T-cell (primary cell): ENCODE measurements at regions not wholly inside any gene's neighbourhood (a gene's known extent, or its start where the extent isn't known, plus 50 kb on each side); places are given as distances from the start of the nearest gene placed in this dataset.

Experiments used
- ATAC-seq, 4 experiments: fragments of 200-7000 bp in 3 of 4; fragments of 150-1000 bp in 1 of 4; cut with Tn5 transposase; replicated peaks in 1 of 4; 1 replicate in 3 of 4; 2 replicates in 1 of 4; pipeline ENCODE4 v1.10.0; 2021; ENCODE audit warnings: moderate library complexity in 3 of 4, mild to moderate bottlenecking in 2 of 4, moderate number of reproducible peaks in 1 of 4
- CTCF ChIA-PET, 2 donors: fragments of 300-600 bp; sonication (Branson Sonifier 250); formaldehyde crosslinking; loops; one replicate each; lab custom pipeline; 2022; ENCODE audit warnings: antibody characterized with exemption in 2 of 2; lab: Charles Lee
- POLR2A ChIA-PET, 2 donors: fragments of 300-600 bp; sonication (Branson Sonifier 250); formaldehyde crosslinking; loops; one replicate each; lab custom pipeline; 2022; ENCODE audit warnings: antibody characterized with exemption in 2 of 2; lab: Charles Lee
- DNase-seq, 35 experiments: peaks; one replicate each; pipeline versions ENCODE4 v3.0.0 to v3.0.0-alpha.2; 2013 to 2023
- H3K27ac ChIP-seq: one replicate; pipeline ENCODE4 v1.5.1; 2013; ENCODE audit warnings: low read length
- H3K27me3 ChIP-seq, 2 experiments: replicated peaks in 1 of 2; 1 replicate in 1 of 2; 2 replicates in 1 of 2; pipeline versions ENCODE4 v1.6.1 to v1.7.0; 2013; ENCODE audit warnings: low read length in 1 of 2, mixed read lengths in 1 of 2; ENCODE audit not compliant: control insufficient read depth in 2 of 2, insufficient read depth in 2 of 2; ENCODE audit errors: extremely low read depth in 1 of 2
- H3K36me3 ChIP-seq, 2 donors: 1 replicate in 1 of 2; 2 replicates in 1 of 2; pipeline versions ENCODE4 v1.6.1 to v1.7.0; 2013; ENCODE audit warnings: low read length in 1 of 2; ENCODE audit not compliant: control insufficient read depth in 2 of 2, insufficient read depth in 1 of 2; ENCODE audit errors: extremely low read depth in 1 of 2
- H3K4me1 ChIP-seq, 2 experiments: 1 replicate in 1 of 2; 2 replicates in 1 of 2; pipeline versions ENCODE4 v1.6.1 to v1.7.0; 2013; ENCODE audit warnings: low read length in 2 of 2, mixed read lengths in 1 of 2; ENCODE audit not compliant: insufficient read depth in 2 of 2, control insufficient read depth in 1 of 2; ENCODE audit errors: extremely low read depth in 1 of 2
- H3K4me3 ChIP-seq, 2 donors: 1 replicate in 1 of 2; 2 replicates in 1 of 2; pipeline versions ENCODE4 v1.5.1 to v1.7.0; 2013; ENCODE audit warnings: mild to moderate bottlenecking in 2 of 2, low read length in 1 of 2, moderate library complexity in 1 of 2; ENCODE audit not compliant: control insufficient read depth in 1 of 2; ENCODE audit errors: extremely low read depth in 1 of 2
- H3K9me3 ChIP-seq: 2 replicates; pipeline ENCODE4 v1.7.0; 2013
- H3K27ac Mint-ChIP-seq, 2 donors: one replicate each; pipeline ENCODE4 v1.8.0; 2020 to 2021; ENCODE audit warnings: mild to moderate bottlenecking in 2 of 2, mixed read lengths in 2 of 2
- H3K27me3 Mint-ChIP-seq, 2 donors: one replicate each; pipeline ENCODE4 v1.8.0; 2021 to 2022; ENCODE audit warnings: mixed read lengths in 2 of 2
- H3K36me3 Mint-ChIP-seq: one replicate; pipeline ENCODE4 v1.8.0; 2021; ENCODE audit warnings: mixed read lengths
- H3K4me1 Mint-ChIP-seq, 3 donors: one replicate each; pipeline ENCODE4 v1.8.0; 2020 to 2022; ENCODE audit warnings: mixed read lengths in 3 of 3, mild to moderate bottlenecking in 1 of 3
- H3K4me3 Mint-ChIP-seq, 3 donors: one replicate each; pipeline ENCODE4 v1.8.0; 2020 to 2022; ENCODE audit warnings: mild to moderate bottlenecking in 3 of 3, mixed read lengths in 3 of 3, moderate library complexity in 3 of 3
- H3K9me3 Mint-ChIP-seq, 3 donors: one replicate each; pipeline ENCODE4 v1.8.0; 2020 to 2022; ENCODE audit warnings: mixed read lengths in 3 of 3
- WGBS: methylation state at CpG from one replicate; pipeline ENCODE4 v1.1.5; 2013; ENCODE audit warnings: missing lambda C conversion rate; ENCODE audit not compliant: insufficient coverage; 5-methylcytosine and 5-hydroxymethylcytosine counted together

- ChIA-PET POLR2A (no interaction called here), CTCF (interaction anchor here in 1 of 2 donors (0.6 kb wide), 1 partner anchor 218 kb away, joined by 5 read pairs; no protein-coding TSS in a partner anchor)
- Mint-ChIP-seq H3K36me3 (no peaks in the 10 kb centered on the region), H3K27ac (no peak overlapping the region), H3K9me3 (no peaks in the 10 kb centered on the region), H3K27me3 (no peaks in the 10 kb centered on the region), H3K4me3 (no peak overlapping the region), H3K4me1 (peaks cover 0 to 5% (median 3%) of the 10 kb centered on the region in 3 donors)
- no peak for ATAC-seq
- H3K36me3 ChIP-seq: no peaks in the 10 kb centered on the region
- H3K27me3 ChIP-seq: no peaks in the 10 kb centered on the region
- no peak for DNase-seq
- no peak overlapping the region for H3K27ac ChIP-seq
- WGBS: 30% methylated on average over 1 of the region's 1 CpG
- H3K4me3 ChIP-seq: no peak overlapping the region
- no peaks in the 10 kb centered on the region for H3K9me3 ChIP-seq
- no peaks in the 10 kb centered on the region for H3K4me1 ChIP-seq
Observed at GRCh38 chr6:81614292-81614691, 138.2 kb downstream of the TENT5A start.

- no peak overlapping the region for H3K27ac Mint-ChIP-seq
- H3K27me3 Mint-ChIP-seq: no peaks in the 10 kb centered on the region
- POLR2A ChIA-PET: no interaction called here
- peaks cover 0 to under 1% (median 0%) of the 10 kb centered on the region in 3 donors for H3K9me3 Mint-ChIP-seq
- WGBS: no CpG with 5 or more reads among the region's 1 CpG
- H3K4me1 Mint-ChIP-seq: peaks cover 0 to 5% (median 3%) of the 10 kb centered on the region in 3 donors
- Histone ChIP-seq H3K27ac (no peak overlapping the region), H3K9me3 (no peaks in the 10 kb centered on the region), H3K36me3 (no peaks in the 10 kb centered on the region), H3K4me1 (no peaks in the 10 kb centered on the region), H3K4me3 (no peak overlapping the region), H3K27me3 (no peaks in the 10 kb centered on the region)
- no peaks in the 10 kb centered on the region for H3K36me3 Mint-ChIP-seq
- no peak for DNase-seq
- ATAC-seq: no peak
- CTCF ChIA-PET: interaction anchor here in 1 of 2 donors (0.6 kb wide), 1 partner anchor 217 kb away, joined by 5 read pairs; no protein-coding TSS in a partner anchor
- no peak overlapping the region for H3K4me3 Mint-ChIP-seq
Observed at GRCh38 chr6:81613606-81614005, 138.9 kb downstream of the TENT5A start.

GRCh38 chr6:81612136-81612535 lies 140.3 kb downstream of the TENT5A start:
- POLR2A ChIA-PET: interaction anchor here in 1 of 2 donors (0.6 kb wide), 1 partner anchor 40 kb away, joined by 3 read pairs; no protein-coding TSS in a partner anchor
- no peaks in the 10 kb centered on the region for H3K27me3 ChIP-seq
- ATAC-seq (no peak), DNase-seq (no peak)
- CTCF ChIA-PET: no interaction called here
- no peaks in the 10 kb centered on the region for H3K9me3 ChIP-seq
- Mint-ChIP-seq H3K9me3 (peaks cover 2 to 5% (median 4%) of the 10 kb centered on the region in 3 donors), H3K4me3 (no peak overlapping the region), H3K27ac (no peak overlapping the region), H3K4me1 (peaks cover 0 to 5% (median 3%) of the 10 kb centered on the region in 3 donors), H3K27me3 (no peaks in the 10 kb centered on the region), H3K36me3 (no peaks in the 10 kb centered on the region)
- H3K4me3 ChIP-seq: no peak overlapping the region
- no peaks in the 10 kb centered on the region for H3K36me3 ChIP-seq
- H3K27ac ChIP-seq: no peak overlapping the region
- no peaks in the 10 kb centered on the region for H3K4me1 ChIP-seq
- 100% methylated on average over 2 of the region's 4 CpGs for WGBS

DNA sequence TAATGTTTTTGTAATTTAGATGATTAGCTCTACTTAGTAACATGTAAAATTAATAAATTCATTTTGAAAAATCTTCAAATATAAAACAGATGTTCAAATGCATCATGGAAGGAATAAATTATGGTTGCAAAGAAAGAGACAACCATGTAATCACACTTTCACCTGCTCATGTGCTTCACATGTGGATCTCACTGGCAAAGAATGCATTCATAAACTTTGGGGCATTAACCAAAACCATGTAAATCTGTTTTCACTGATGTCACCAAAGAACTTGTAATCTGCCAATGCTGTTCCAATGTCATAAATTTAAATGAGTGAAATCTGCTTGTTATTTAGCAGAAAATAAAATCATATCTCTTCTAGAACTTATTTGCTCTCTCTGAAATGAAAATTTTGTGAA lies 142.7 kb downstream of the TENT5A start:
- no peaks in the 10 kb centered on the region for H3K27me3 Mint-ChIP-seq

DNA sequence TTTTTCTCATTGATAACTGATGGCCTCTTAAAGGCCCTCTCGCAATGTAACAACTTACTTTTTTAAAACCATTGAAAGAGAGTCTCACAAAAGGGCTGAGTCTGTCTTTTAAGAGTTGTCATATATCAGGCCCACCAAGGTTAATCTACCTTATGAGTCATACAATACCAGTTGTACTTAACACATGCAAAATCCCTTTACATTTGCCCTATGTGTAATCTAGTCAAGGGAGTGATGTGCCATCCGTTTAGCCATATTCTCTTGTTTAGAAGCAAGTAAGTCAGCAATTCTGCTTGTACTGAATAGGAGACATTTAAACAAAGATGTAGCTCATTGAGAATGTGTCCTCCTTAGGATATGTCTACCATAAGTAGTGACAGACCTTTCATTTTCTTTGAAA lies 143.7 kb downstream of the TENT5A start:
- no CpG with 5 or more reads among the region's 2 CpGs for WGBS
- no peaks in the 10 kb centered on the region for H3K4me1 ChIP-seq
- DNase-seq: no peak

More for the DNA sequence above, 142.7 kb downstream of the TENT5A start:
- Mint-ChIP-seq H3K4me1 (peaks cover 0 to 5% (median 3%) of the 10 kb centered on the region in 3 donors), H3K36me3 (no peaks in the 10 kb centered on the region), H3K27ac (no peak overlapping the region), H3K4me3 (no peak overlapping the region), H3K9me3 (peaks cover 2 to 5% (median 4%) of the 10 kb centered on the region in 3 donors)
- H3K4me1 ChIP-seq: no peaks in the 10 kb centered on the region
- ChIA-PET CTCF (no interaction called here), POLR2A (no interaction called here)
- H3K9me3 ChIP-seq: no peaks in the 10 kb centered on the region
- no peaks in the 10 kb centered on the region for H3K27me3 ChIP-seq
- H3K36me3 ChIP-seq: no peaks in the 10 kb centered on the region
- DNase-seq: no peak
- H3K4me3 ChIP-seq: no peak overlapping the region
- H3K27ac ChIP-seq: no peak overlapping the region
- ATAC-seq: no peak

GRCh38 chr6:81606965-81607381 lies 145.5 kb downstream of the TENT5A start:
- ATAC-seq (no peak), DNase-seq (no peak)
- Histone ChIP-seq H3K36me3 (no peaks in the 10 kb centered on the region), H3K27me3 (no peaks in the 10 kb centered on the region), H3K4me1 (no peaks in the 10 kb centered on the region), H3K4me3 (no peak overlapping the region), H3K9me3 (no peaks in the 10 kb centered on the region), H3K27ac (no peak overlapping the region)
- no CpG with 5 or more reads among the region's 2 CpGs for WGBS
- no peaks in the 10 kb centered on the region for H3K27me3 Mint-ChIP-seq
- ChIA-PET CTCF (no interaction called here), POLR2A (no interaction called here)
- no peak overlapping the region for H3K4me3 Mint-ChIP-seq
- H3K27ac Mint-ChIP-seq: no peak overlapping the region
- peaks cover 2 to 23% (median 16%) of the 10 kb centered on the region in 3 donors for H3K9me3 Mint-ChIP-seq
- no peaks in the 10 kb centered on the region for H3K4me1 Mint-ChIP-seq
- H3K36me3 Mint-ChIP-seq: no peaks in the 10 kb centered on the region

More for the DNA sequence above, 143.7 kb downstream of the TENT5A start:
- Histone ChIP-seq H3K4me3 (no peak overlapping the region), H3K27ac (no peak overlapping the region), H3K27me3 (no peaks in the 10 kb centered on the region), H3K36me3 (no peaks in the 10 kb centered on the region), H3K9me3 (no peaks in the 10 kb centered on the region)
- Mint-ChIP-seq H3K27ac (no peak overlapping the region), H3K9me3 (peaks cover 2 to 11% (median 5%) of the 10 kb centered on the region in 3 donors), H3K4me1 (peaks cover 0 to 5% (median 3%) of the 10 kb centered on the region in 3 donors), H3K27me3 (no peaks in the 10 kb centered on the region), H3K4me3 (no peak overlapping the region), H3K36me3 (no peaks in the 10 kb centered on the region)
- CTCF ChIA-PET: no interaction called here
- no peak for ATAC-seq
- POLR2A ChIA-PET: no interaction called here

DNA sequence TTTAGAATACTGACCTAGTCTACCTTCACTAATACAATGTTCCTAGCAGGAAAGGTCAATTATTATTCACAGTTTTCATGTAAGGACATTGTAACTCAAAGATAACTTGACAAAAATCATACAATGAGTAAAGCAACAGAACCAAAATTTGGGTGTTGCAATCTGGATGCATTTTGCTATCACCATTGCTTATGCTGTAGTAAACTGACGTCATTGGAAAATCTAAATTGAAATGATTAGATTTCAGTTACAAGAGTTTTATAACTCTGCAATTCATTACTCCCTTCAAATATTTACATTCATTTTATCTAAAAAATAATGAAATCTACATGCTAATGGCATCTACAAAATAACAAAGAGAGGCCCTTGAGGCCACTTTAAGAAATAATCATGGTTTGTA lies 147.0 kb downstream of the TENT5A start:
- POLR2A ChIA-PET: no interaction called here
- no peak overlapping the region for H3K27ac ChIP-seq

More for the DNA sequence above, 147.0 kb downstream of the TENT5A start:
- Histone ChIP-seq H3K9me3 (no peaks in the 10 kb centered on the region), H3K27me3 (no peaks in the 10 kb centered on the region), H3K36me3 (no peaks in the 10 kb centered on the region), H3K4me3 (no peak overlapping the region), H3K4me1 (no peaks in the 10 kb centered on the region)
- Mint-ChIP-seq H3K4me3 (no peak overlapping the region), H3K4me1 (no peaks in the 10 kb centered on the region), H3K9me3 (peaks cover 2 to 23% (median 19%) of the 10 kb centered on the region in 3 donors), H3K36me3 (no peaks in the 10 kb centered on the region), H3K27ac (no peak overlapping the region), H3K27me3 (no peaks in the 10 kb centered on the region)
- DNase-seq (no peak), ATAC-seq (no peak)
- CTCF ChIA-PET: no interaction called here
- WGBS: no CpG with 5 or more reads among the region's 1 CpG
